ENCODE measurements at regions not wholly inside any gene's neighbourhood (a gene's known extent, or its start where the extent isn't known, plus 50 kb on each side); places are given as distances from the start of the nearest gene placed in this dataset.

GRCh38 chr4:32192363-32192762 is 1472.2 kb downstream of the PCDH7 start:
- H3K36me3 Mint-ChIP-seq (ENCODE audit: low read depth) = no peaks in the 10 kb centered on the region
- TF ChIP-seq CTCF (IDR thresholded peaks at IDR 0.05; ENCODE audit: unreplicated experiment in 3 of 3) = no peak
- H3K9me3 Mint-ChIP-seq = no peaks in the 10 kb centered on the region
- peaks cover 5% of the 10 kb centered on the region for H3K4me1 Mint-ChIP-seq
- no peak overlapping the region for H3K4me3 Mint-ChIP-seq
- H3K27ac Mint-ChIP-seq = peak overlapping the region in 2 of 3 experiments; percentile 3 to 34
- no peaks in the 10 kb centered on the region for H3K27me3 Mint-ChIP-seq (ENCODE audit: low read depth)

- H3K4me1 Mint-ChIP-seq = peaks cover 5% of the 10 kb centered on the region
- TF ChIP-seq CTCF (IDR thresholded peaks at IDR 0.05; ENCODE audit: unreplicated experiment in 3 of 3) = no peak
- no peaks in the 10 kb centered on the region for H3K36me3 Mint-ChIP-seq (ENCODE audit: low read depth)
- H3K27ac Mint-ChIP-seq = no peak overlapping the region
- no peaks in the 10 kb centered on the region for H3K9me3 Mint-ChIP-seq
- H3K4me3 Mint-ChIP-seq = no peak overlapping the region
- no peaks in the 10 kb centered on the region for H3K27me3 Mint-ChIP-seq (ENCODE audit: low read depth)
Observed at GRCh38 chr4:32192991-32193390, 1472.8 kb downstream of the PCDH7 start.

GRCh38 chr4:32196950-32197688 is 1477.0 kb downstream of the PCDH7 start:
- Mint-ChIP-seq H3K27ac (peak overlapping the region in 2 of 3 experiments; percentile 21 to 50), H3K4me1 (no peaks in the 10 kb centered on the region), H3K27me3 (ENCODE audit: low read depth) (no peaks in the 10 kb centered on the region), H3K9me3 (no peaks in the 10 kb centered on the region), H3K36me3 (ENCODE audit: low read depth) (no peaks in the 10 kb centered on the region), H3K4me3 (no peak overlapping the region)
- no peak for TF ChIP-seq CTCF (IDR thresholded peaks at IDR 0.05; ENCODE audit: unreplicated experiment in 3 of 3)

- Mint-ChIP-seq H3K27me3 (ENCODE audit: low read depth) (no peaks in the 10 kb centered on the region), H3K9me3 (peaks cover 3% of the 10 kb centered on the region), H3K4me3 (no peak overlapping the region), H3K4me1 (no peaks in the 10 kb centered on the region), H3K27ac (no peak overlapping the region), H3K36me3 (ENCODE audit: low read depth) (no peaks in the 10 kb centered on the region)
- TF ChIP-seq CTCF (IDR thresholded peaks at IDR 0.05; ENCODE audit: unreplicated experiment in 3 of 3) = no peak
Observed at GRCh38 chr4:32199639-32200038, 1479.5 kb downstream of the PCDH7 start.

GRCh38 chr4:32203340-32203739 is 1483.2 kb downstream of the PCDH7 start:
- TF ChIP-seq CTCF (IDR thresholded peaks at IDR 0.05; ENCODE audit: unreplicated experiment in 3 of 3) = no peak
- peaks cover 15% of the 10 kb centered on the region for H3K9me3 Mint-ChIP-seq
- no peaks in the 10 kb centered on the region for H3K27me3 Mint-ChIP-seq (ENCODE audit: low read depth)
- H3K27ac Mint-ChIP-seq = no peak overlapping the region
- H3K36me3 Mint-ChIP-seq (ENCODE audit: low read depth) = peaks cover 4% of the 10 kb centered on the region
- H3K4me3 Mint-ChIP-seq = no peak overlapping the region
- no peaks in the 10 kb centered on the region for H3K4me1 Mint-ChIP-seq

- H3K4me3 Mint-ChIP-seq = no peak overlapping the region
- peaks cover 21% of the 10 kb centered on the region for H3K9me3 Mint-ChIP-seq
- H3K27ac Mint-ChIP-seq = no peak overlapping the region
- no peaks in the 10 kb centered on the region for H3K27me3 Mint-ChIP-seq (ENCODE audit: low read depth)
- no peak for TF ChIP-seq CTCF (IDR thresholded peaks at IDR 0.05; ENCODE audit: unreplicated experiment in 3 of 3)
- H3K4me1 Mint-ChIP-seq = no peaks in the 10 kb centered on the region
- peaks cover 7% of the 10 kb centered on the region for H3K36me3 Mint-ChIP-seq (ENCODE audit: low read depth)
Observed at GRCh38 chr4:32206756-32207155, 1486.6 kb downstream of the PCDH7 start.

All from nephron (organoid).